HL-60 (cell line): ENCODE measurements at regions not wholly inside any gene's neighbourhood (a gene's known extent, or its start where the extent isn't known, plus 50 kb on each side); places are given as distances from the start of the nearest gene placed in this dataset.

Source experiments
- POLR2AphosphoS5 ChIP-seq: IDR thresholded peaks from 2 replicates; pipeline ENCODE4 v1.6.1; 2012; ENCODE audit warnings: low read depth
- TF ChIP-seq, protein P1 (sequence below): IDR thresholded peaks from one replicate; pipeline ENCODE4 v1.5.1; 2011; ENCODE audit warnings: low read length, control low read depth, inconsistent platforms; ENCODE audit not compliant: insufficient read depth
- TF ChIP-seq, protein P2 (sequence below): IDR thresholded peaks from 2 replicates; pipeline ENCODE4 v1.6.1; 2012; ENCODE audit warnings: low read depth; ENCODE audit not compliant: insufficient replicate concordance

DNA sequence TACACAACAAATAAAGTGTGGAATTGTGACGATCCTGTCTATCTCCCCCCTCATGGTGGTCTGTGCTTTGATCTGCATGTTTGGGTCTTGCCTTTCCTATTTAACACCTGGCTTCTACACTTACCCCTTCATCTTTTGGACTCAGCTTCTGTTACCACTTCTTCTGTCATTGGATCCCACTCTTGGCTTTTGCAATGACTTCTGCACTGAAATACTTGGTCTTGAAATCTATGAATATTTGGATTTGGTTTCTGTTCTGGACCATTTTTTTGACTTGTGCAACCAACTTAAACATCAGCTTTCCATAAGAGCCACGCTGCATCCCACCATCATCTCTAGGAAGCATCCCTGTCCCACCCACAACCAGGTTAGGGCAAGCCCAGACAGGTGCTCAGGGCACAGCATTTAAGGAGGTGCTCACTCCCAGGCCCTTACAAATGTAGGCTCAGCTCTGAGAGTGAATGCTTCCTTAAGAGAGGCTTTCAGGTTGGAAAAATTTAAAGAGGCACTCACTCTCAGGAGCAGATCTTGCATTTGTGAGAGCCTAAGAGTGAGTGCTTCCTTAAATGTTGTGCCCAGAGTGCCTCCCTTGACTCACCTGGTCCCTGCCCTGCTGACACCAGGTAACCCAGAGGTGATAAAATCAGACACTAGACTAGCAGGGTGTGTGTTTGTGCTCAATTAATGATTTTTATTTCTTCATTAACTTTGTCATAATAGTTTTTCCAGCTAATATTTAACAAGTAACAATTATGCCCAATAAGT is 124.5 kb upstream of the SH3BP4 start:
- TF ChIP-seq, protein P1, sequence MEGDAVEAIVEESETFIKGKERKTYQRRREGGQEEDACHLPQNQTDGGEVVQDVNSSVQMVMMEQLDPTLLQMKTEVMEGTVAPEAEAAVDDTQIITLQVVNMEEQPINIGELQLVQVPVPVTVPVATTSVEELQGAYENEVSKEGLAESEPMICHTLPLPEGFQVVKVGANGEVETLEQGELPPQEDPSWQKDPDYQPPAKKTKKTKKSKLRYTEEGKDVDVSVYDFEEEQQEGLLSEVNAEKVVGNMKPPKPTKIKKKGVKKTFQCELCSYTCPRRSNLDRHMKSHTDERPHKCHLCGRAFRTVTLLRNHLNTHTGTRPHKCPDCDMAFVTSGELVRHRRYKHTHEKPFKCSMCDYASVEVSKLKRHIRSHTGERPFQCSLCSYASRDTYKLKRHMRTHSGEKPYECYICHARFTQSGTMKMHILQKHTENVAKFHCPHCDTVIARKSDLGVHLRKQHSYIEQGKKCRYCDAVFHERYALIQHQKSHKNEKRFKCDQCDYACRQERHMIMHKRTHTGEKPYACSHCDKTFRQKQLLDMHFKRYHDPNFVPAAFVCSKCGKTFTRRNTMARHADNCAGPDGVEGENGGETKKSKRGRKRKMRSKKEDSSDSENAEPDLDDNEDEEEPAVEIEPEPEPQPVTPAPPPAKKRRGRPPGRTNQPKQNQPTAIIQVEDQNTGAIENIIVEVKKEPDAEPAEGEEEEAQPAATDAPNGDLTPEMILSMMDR = no peak
- no peak for TF ChIP-seq POLR2AphosphoS5
- TF ChIP-seq, protein P2, sequence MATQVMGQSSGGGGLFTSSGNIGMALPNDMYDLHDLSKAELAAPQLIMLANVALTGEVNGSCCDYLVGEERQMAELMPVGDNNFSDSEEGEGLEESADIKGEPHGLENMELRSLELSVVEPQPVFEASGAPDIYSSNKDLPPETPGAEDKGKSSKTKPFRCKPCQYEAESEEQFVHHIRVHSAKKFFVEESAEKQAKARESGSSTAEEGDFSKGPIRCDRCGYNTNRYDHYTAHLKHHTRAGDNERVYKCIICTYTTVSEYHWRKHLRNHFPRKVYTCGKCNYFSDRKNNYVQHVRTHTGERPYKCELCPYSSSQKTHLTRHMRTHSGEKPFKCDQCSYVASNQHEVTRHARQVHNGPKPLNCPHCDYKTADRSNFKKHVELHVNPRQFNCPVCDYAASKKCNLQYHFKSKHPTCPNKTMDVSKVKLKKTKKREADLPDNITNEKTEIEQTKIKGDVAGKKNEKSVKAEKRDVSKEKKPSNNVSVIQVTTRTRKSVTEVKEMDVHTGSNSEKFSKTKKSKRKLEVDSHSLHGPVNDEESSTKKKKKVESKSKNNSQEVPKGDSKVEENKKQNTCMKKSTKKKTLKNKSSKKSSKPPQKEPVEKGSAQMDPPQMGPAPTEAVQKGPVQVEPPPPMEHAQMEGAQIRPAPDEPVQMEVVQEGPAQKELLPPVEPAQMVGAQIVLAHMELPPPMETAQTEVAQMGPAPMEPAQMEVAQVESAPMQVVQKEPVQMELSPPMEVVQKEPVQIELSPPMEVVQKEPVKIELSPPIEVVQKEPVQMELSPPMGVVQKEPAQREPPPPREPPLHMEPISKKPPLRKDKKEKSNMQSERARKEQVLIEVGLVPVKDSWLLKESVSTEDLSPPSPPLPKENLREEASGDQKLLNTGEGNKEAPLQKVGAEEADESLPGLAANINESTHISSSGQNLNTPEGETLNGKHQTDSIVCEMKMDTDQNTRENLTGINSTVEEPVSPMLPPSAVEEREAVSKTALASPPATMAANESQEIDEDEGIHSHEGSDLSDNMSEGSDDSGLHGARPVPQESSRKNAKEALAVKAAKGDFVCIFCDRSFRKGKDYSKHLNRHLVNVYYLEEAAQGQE = no peak
